HEK293T (cell line): ENCODE measurements at regions not wholly inside any gene's neighbourhood (a gene's known extent, or its start where the extent isn't known, plus 50 kb on each side); places are given as distances from the start of the nearest gene placed in this dataset.

ENCODE experiments used
- ARNT ChIP-seq: fragments of 450-650 bp; IDR thresholded peaks from 2 replicates; pipeline ENCODE4 v1.6.1; 2017; ENCODE audit warnings: mild to moderate bottlenecking
- BHLHE40 ChIP-seq: fragments of 450-650 bp; IDR thresholded peaks from 2 replicates; pipeline ENCODE4 v1.6.1; 2016; ENCODE audit warnings: mild to moderate bottlenecking, moderate library complexity, borderline replicate concordance
- CTBP1 ChIP-seq: fragments of 450-650 bp; IDR thresholded peaks from 2 replicates; pipeline ENCODE4 v1.6.1; 2016; ENCODE audit warnings: borderline replicate concordance
- ELF4 ChIP-seq: fragments of 450-650 bp; IDR thresholded peaks from 2 replicates; pipeline ENCODE4 v1.6.1; 2017; ENCODE audit warnings: antibody characterized with exemption
- FOXA1 ChIP-seq: fragments of 450-650 bp; IDR thresholded peaks from 2 replicates; pipeline ENCODE4 v1.6.1; 2016; ENCODE audit warnings: mild to moderate bottlenecking
- FOXK2 ChIP-seq: fragments of 450-650 bp; IDR thresholded peaks from 2 replicates; pipeline ENCODE4 v1.6.1; 2016; ENCODE audit warnings: mild to moderate bottlenecking
- LEF1 ChIP-seq: fragments of 450-650 bp; IDR thresholded peaks from 2 replicates; pipeline ENCODE4 v1.6.1; 2017; ENCODE audit warnings: mild to moderate bottlenecking, borderline replicate concordance
- NFRKB ChIP-seq: fragments of 450-650 bp; IDR thresholded peaks from 2 replicates; pipeline ENCODE4 v1.6.1; 2016; ENCODE audit warnings: mild to moderate bottlenecking, moderate library complexity
- SP1 ChIP-seq: fragments of 450-650 bp; IDR thresholded peaks from 2 replicates; pipeline ENCODE4 v1.6.1; 2017
- TARDBP ChIP-seq: fragments of 450-650 bp; IDR thresholded peaks from 2 replicates; pipeline ENCODE4 v1.6.1; 2016

DNA sequence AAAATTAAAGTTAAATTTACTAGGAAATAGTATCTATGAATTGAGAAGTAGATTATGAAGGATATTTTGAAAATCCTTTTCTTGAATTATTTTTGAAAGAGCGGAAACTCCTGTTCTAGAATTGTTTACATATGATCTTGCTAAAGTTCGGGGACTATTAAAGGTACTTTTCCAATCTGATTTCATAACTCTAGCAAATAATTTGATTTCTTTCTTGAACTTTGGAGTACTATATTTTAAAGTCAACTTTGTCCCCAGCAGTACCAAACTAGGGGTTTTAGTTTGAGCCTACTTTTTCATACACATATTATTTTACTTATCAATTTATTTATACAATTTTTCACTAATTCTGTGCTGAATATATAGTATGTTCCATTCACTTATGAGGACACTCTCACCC is 364.7 kb downstream of the FSIP2 start:
- TF ChIP-seq NFRKB: no peak
- TF ChIP-seq FOXA1: no peak
- TF ChIP-seq TARDBP: no peak
- no peak for TF ChIP-seq ARNT
- no peak for TF ChIP-seq CTBP1
- no peak for TF ChIP-seq BHLHE40
- no peak for TF ChIP-seq FOXK2
- no peak for TF ChIP-seq ELF4
- no peak for TF ChIP-seq LEF1
- TF ChIP-seq SP1: no peak
